ENCODE measurements at regions not wholly inside any gene's neighbourhood (a gene's known extent, or its start where the extent isn't known, plus 50 kb on each side); places are given as distances from the start of the nearest gene placed in this dataset.

DNA sequence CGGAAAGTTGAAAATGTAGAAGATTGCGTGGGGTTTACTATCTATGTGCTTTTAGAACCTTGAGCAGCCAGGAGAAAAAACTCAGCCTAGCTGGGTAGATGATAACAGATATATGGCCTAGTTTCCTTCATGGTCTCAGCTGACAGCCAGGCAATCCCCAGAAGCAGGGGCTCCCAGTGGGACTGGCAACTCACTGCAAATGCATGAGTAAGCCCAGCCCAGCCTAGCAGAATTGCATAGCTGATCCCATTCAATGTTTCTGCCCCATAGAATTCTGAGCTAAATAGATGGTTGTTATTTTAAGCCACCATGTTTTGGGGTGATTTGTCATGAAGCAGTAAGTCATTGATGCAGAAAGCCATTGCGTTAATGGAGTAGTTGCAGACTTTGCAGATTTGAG, 108.5 kb downstream of the ERCC5 start:
- Histone ChIP-seq H3K27ac (ENCODE audit: insufficient read depth in 1 of 2, low read depth in 1 of 2, low read length in 2 of 2, poor library complexity in 1 of 2, severe bottlenecking in 2 of 2) (no peak overlapping the region), H3K4me1 (ENCODE audit: control extremely low read depth in 1 of 4, control insufficient read depth in 4 of 4, insufficient read depth in 4 of 4, low read length in 3 of 4) (no peaks in the 10 kb centered on the region), H3K9me3 (ENCODE audit: control extremely low read depth in 1 of 5, control insufficient read depth in 4 of 5, insufficient read depth in 2 of 5, low read depth in 1 of 5, low read length in 4 of 5) (no peaks in the 10 kb centered on the region), H3K36me3 (ENCODE audit: control insufficient read depth in 4 of 4, insufficient read depth in 4 of 4, low read length in 3 of 4) (no peaks in the 10 kb centered on the region), H3K27me3 (replicated peaks in 2 of 5; ENCODE audit: control insufficient read depth in 4 of 5, insufficient read depth in 5 of 5, low read length in 4 of 5) (peaks cover 0 to 2% (median 0%) of the 10 kb centered on the region in 5 experiments), H3K4me3 (ENCODE audit: control insufficient read depth in 1 of 7, extremely low read depth in 1 of 7, insufficient read depth in 4 of 7, low read depth in 2 of 7, low read length in 6 of 7) (no peak overlapping the region)
- 100% methylated on average over 2 of the region's 3 CpGs for WGBS (ENCODE audit: insufficient coverage)
- ChIA-PET POLR2A (no interaction called here), CTCF (no interaction called here)
- no peak for DNase-seq

GRCh38 chr13:102951808-102952207, 106.0 kb downstream of the ERCC5 start:
- CTCF ChIA-PET: no interaction called here
- no peak for DNase-seq
- no peaks in the 10 kb centered on the region for H3K9me3 ChIP-seq (ENCODE audit: control extremely low read depth in 1 of 5, control insufficient read depth in 4 of 5, insufficient read depth in 2 of 5, low read depth in 1 of 5, low read length in 4 of 5)
- peaks cover 0 to 2% (median 0%) of the 10 kb centered on the region in 5 experiments for H3K27me3 ChIP-seq (replicated peaks in 2 of 5; ENCODE audit: control insufficient read depth in 4 of 5, insufficient read depth in 5 of 5, low read length in 4 of 5)
- no peak overlapping the region for H3K4me3 ChIP-seq (ENCODE audit: control insufficient read depth in 1 of 7, extremely low read depth in 1 of 7, insufficient read depth in 4 of 7, low read depth in 2 of 7, low read length in 6 of 7)
- POLR2A ChIA-PET: no interaction called here
- no peaks in the 10 kb centered on the region for H3K4me1 ChIP-seq (ENCODE audit: control extremely low read depth in 1 of 4, control insufficient read depth in 4 of 4, insufficient read depth in 4 of 4, low read length in 3 of 4)
- H3K36me3 ChIP-seq (ENCODE audit: control insufficient read depth in 4 of 4, insufficient read depth in 4 of 4, low read length in 3 of 4): no peaks in the 10 kb centered on the region
- no peak overlapping the region for H3K27ac ChIP-seq (ENCODE audit: insufficient read depth in 1 of 2, low read depth in 1 of 2, low read length in 2 of 2, poor library complexity in 1 of 2, severe bottlenecking in 2 of 2)
- 99% methylated on average over 7 of the region's 9 CpGs for WGBS (ENCODE audit: insufficient coverage)

GRCh38 chr13:102947745-102948405, 102.0 kb downstream of the ERCC5 start:
- WGBS (ENCODE audit: insufficient coverage): 87% methylated on average over 3 of the region's 8 CpGs
- H3K9me3 ChIP-seq (ENCODE audit: control extremely low read depth in 1 of 5, control insufficient read depth in 4 of 5, insufficient read depth in 2 of 5, low read depth in 1 of 5, low read length in 4 of 5): peaks cover 0 to under 1% (median 0%) of the 10 kb centered on the region in 5 experiments
- no peaks in the 10 kb centered on the region for H3K36me3 ChIP-seq (ENCODE audit: control insufficient read depth in 4 of 4, insufficient read depth in 4 of 4, low read length in 3 of 4)
- H3K4me1 ChIP-seq (ENCODE audit: control extremely low read depth in 1 of 4, control insufficient read depth in 4 of 4, insufficient read depth in 4 of 4, low read length in 3 of 4): no peaks in the 10 kb centered on the region
- CTCF ChIA-PET: no interaction called here
- no peak for DNase-seq
- POLR2A ChIA-PET: no interaction called here
- H3K27me3 ChIP-seq (replicated peaks in 2 of 5; ENCODE audit: control insufficient read depth in 4 of 5, insufficient read depth in 5 of 5, low read length in 4 of 5): peaks cover 0 to 2% (median 0%) of the 10 kb centered on the region in 5 experiments
- H3K27ac ChIP-seq (ENCODE audit: insufficient read depth in 1 of 2, low read depth in 1 of 2, low read length in 2 of 2, poor library complexity in 1 of 2, severe bottlenecking in 2 of 2): no peak overlapping the region
- no peak overlapping the region for H3K4me3 ChIP-seq (ENCODE audit: control insufficient read depth in 1 of 7, extremely low read depth in 1 of 7, insufficient read depth in 4 of 7, low read depth in 2 of 7, low read length in 6 of 7)

GRCh38 chr13:102945886-102946285, 100.1 kb downstream of the ERCC5 start:
- no CpG with 5 or more reads among the region's 4 CpGs for WGBS (ENCODE audit: insufficient coverage)
- peaks cover 0 to 3% (median 0%) of the 10 kb centered on the region in 5 experiments for H3K9me3 ChIP-seq (ENCODE audit: control extremely low read depth in 1 of 5, control insufficient read depth in 4 of 5, insufficient read depth in 2 of 5, low read depth in 1 of 5, low read length in 4 of 5)
- H3K4me3 ChIP-seq (ENCODE audit: control insufficient read depth in 1 of 7, extremely low read depth in 1 of 7, insufficient read depth in 4 of 7, low read depth in 2 of 7, low read length in 6 of 7): no peak overlapping the region
- H3K36me3 ChIP-seq (ENCODE audit: control insufficient read depth in 4 of 4, insufficient read depth in 4 of 4, low read length in 3 of 4): no peaks in the 10 kb centered on the region
- H3K4me1 ChIP-seq (ENCODE audit: control extremely low read depth in 1 of 4, control insufficient read depth in 4 of 4, insufficient read depth in 4 of 4, low read length in 3 of 4): no peaks in the 10 kb centered on the region
- ChIA-PET POLR2A (no interaction called here), CTCF (no interaction called here)
- DNase-seq: no peak
- H3K27me3 ChIP-seq (replicated peaks in 2 of 5; ENCODE audit: control insufficient read depth in 4 of 5, insufficient read depth in 5 of 5, low read length in 4 of 5): peaks cover 0 to 2% (median 0%) of the 10 kb centered on the region in 5 experiments
- no peak overlapping the region for H3K27ac ChIP-seq (ENCODE audit: insufficient read depth in 1 of 2, low read depth in 1 of 2, low read length in 2 of 2, poor library complexity in 1 of 2, severe bottlenecking in 2 of 2)

DNA sequence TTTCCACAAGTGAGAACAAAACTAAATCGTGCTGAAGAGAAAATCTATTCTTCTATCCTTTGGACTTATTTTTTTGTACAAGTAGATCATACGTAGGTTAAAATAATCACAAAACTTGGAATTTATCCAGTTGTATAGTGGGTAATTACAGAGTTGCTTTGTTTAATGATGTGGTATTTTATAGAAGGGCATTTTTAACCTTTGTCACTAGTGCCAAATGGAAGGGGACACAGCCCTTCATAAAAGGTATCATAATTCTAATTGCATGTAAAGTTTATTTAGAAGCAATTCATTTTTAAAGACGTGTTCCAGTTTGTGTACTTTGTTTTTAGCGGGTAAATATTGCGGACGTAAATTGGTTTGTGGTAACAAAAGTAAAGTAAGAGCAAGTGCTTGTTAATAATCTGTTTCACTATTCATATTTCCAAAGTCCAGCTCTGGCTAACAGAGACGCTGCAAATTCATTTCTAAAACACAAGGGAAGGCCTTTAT, 99.5 kb downstream of the ERCC5 start:
- 100% methylated on average over 1 of the region's 7 CpGs for WGBS (ENCODE audit: insufficient coverage)

DNA sequence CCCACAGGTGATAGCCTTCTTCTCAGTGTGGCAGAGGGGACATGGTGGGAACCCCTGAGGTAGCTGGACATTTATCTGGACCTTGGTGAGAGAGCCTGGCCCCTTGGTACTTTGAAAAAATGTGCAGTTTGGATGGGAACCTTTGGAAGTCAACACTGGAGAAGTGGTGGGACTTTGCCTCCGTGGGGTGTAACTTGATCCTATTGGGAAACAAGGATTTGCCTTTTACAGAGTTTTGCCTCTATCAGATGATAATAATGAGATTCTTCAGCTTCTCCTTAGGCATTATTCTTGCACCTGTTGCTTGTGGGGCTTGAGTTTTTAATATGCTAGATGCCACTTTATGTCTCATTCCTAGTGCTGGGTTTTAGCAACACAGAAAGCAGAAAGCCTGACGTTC, 99.0 kb downstream of the ERCC5 start:
- Histone ChIP-seq H3K27ac (ENCODE audit: insufficient read depth in 1 of 2, low read depth in 1 of 2, low read length in 2 of 2, poor library complexity in 1 of 2, severe bottlenecking in 2 of 2) (no peak overlapping the region), H3K4me1 (ENCODE audit: control extremely low read depth in 1 of 4, control insufficient read depth in 4 of 4, insufficient read depth in 4 of 4, low read length in 3 of 4) (no peaks in the 10 kb centered on the region), H3K27me3 (replicated peaks in 2 of 5; ENCODE audit: control insufficient read depth in 4 of 5, insufficient read depth in 5 of 5, low read length in 4 of 5) (peaks cover 0 to 2% (median 0%) of the 10 kb centered on the region in 5 experiments), H3K9me3 (ENCODE audit: control extremely low read depth in 1 of 5, control insufficient read depth in 4 of 5, insufficient read depth in 2 of 5, low read depth in 1 of 5, low read length in 4 of 5) (peaks cover 0 to 8% (median 0%) of the 10 kb centered on the region in 5 experiments), H3K36me3 (ENCODE audit: control insufficient read depth in 4 of 4, insufficient read depth in 4 of 4, low read length in 3 of 4) (no peaks in the 10 kb centered on the region), H3K4me3 (ENCODE audit: control insufficient read depth in 1 of 7, extremely low read depth in 1 of 7, insufficient read depth in 4 of 7, low read depth in 2 of 7, low read length in 6 of 7) (no peak overlapping the region)
- WGBS (ENCODE audit: insufficient coverage): 100% methylated on average over 1 of the region's 2 CpGs
- ChIA-PET POLR2A (no interaction called here), CTCF (no interaction called here)
- no peak for DNase-seq

More for the DNA sequence above, 99.5 kb downstream of the ERCC5 start:
- Histone ChIP-seq H3K36me3 (ENCODE audit: control insufficient read depth in 4 of 4, insufficient read depth in 4 of 4, low read length in 3 of 4) (no peaks in the 10 kb centered on the region), H3K9me3 (ENCODE audit: control extremely low read depth in 1 of 5, control insufficient read depth in 4 of 5, insufficient read depth in 2 of 5, low read depth in 1 of 5, low read length in 4 of 5) (peaks cover 0 to 8% (median 0%) of the 10 kb centered on the region in 5 experiments), H3K4me1 (ENCODE audit: control extremely low read depth in 1 of 4, control insufficient read depth in 4 of 4, insufficient read depth in 4 of 4, low read length in 3 of 4) (no peaks in the 10 kb centered on the region), H3K27ac (ENCODE audit: insufficient read depth in 1 of 2, low read depth in 1 of 2, low read length in 2 of 2, poor library complexity in 1 of 2, severe bottlenecking in 2 of 2) (no peak overlapping the region), H3K27me3 (replicated peaks in 2 of 5; ENCODE audit: control insufficient read depth in 4 of 5, insufficient read depth in 5 of 5, low read length in 4 of 5) (peaks cover 0 to 2% (median 0%) of the 10 kb centered on the region in 5 experiments), H3K4me3 (ENCODE audit: control insufficient read depth in 1 of 7, extremely low read depth in 1 of 7, insufficient read depth in 4 of 7, low read depth in 2 of 7, low read length in 6 of 7) (no peak overlapping the region)
- POLR2A ChIA-PET: no interaction called here
- CTCF ChIA-PET: no interaction called here
- no peak for DNase-seq

GRCh38 chr13:102940770-102941169, 94.9 kb downstream of the ERCC5 start:
- H3K36me3 ChIP-seq (ENCODE audit: control insufficient read depth in 4 of 4, insufficient read depth in 4 of 4, low read length in 3 of 4): no peaks in the 10 kb centered on the region
- no peak overlapping the region for H3K4me3 ChIP-seq (ENCODE audit: control insufficient read depth in 1 of 7, extremely low read depth in 1 of 7, insufficient read depth in 4 of 7, low read depth in 2 of 7, low read length in 6 of 7)
- ChIA-PET CTCF (interaction anchor here (1.8 kb wide), 1 partner anchor 8 kb away, joined by 5 read pairs; no protein-coding TSS in a partner anchor), POLR2A (no interaction called here)
- WGBS (ENCODE audit: insufficient coverage): 100% methylated on average over 1 of the region's 1 CpG
- no peak for DNase-seq
- H3K4me1 ChIP-seq (ENCODE audit: control extremely low read depth in 1 of 4, control insufficient read depth in 4 of 4, insufficient read depth in 4 of 4, low read length in 3 of 4): no peaks in the 10 kb centered on the region
- H3K9me3 ChIP-seq (ENCODE audit: control extremely low read depth in 1 of 5, control insufficient read depth in 4 of 5, insufficient read depth in 2 of 5, low read depth in 1 of 5, low read length in 4 of 5): peaks cover 0 to 8% (median 0%) of the 10 kb centered on the region in 5 experiments
- no peak overlapping the region for H3K27ac ChIP-seq (ENCODE audit: insufficient read depth in 1 of 2, low read depth in 1 of 2, low read length in 2 of 2, poor library complexity in 1 of 2, severe bottlenecking in 2 of 2)
- peaks cover 0 to 3% (median 0%) of the 10 kb centered on the region in 5 experiments for H3K27me3 ChIP-seq (replicated peaks in 2 of 5; ENCODE audit: control insufficient read depth in 4 of 5, insufficient read depth in 5 of 5, low read length in 4 of 5)
